Tibial nerve (tissue), 4 donors: ENCODE measurements at regions not wholly inside any gene's neighbourhood (a gene's known extent, or its start where the extent isn't known, plus 50 kb on each side); places are given as distances from the start of the nearest gene placed in this dataset.

ENCODE experiments used
- CTCF ChIP-seq, 5 experiments: fragments of 200-600 bp in 3 of 5; fragments of 450-650 bp in 2 of 5; sonication (generic) in 3 of 5; IDR thresholded peaks; one replicate each; pipeline ENCODE4 v1.5.1; 2016 to 2019; ENCODE audit warnings: antibody characterized with exemption in 5 of 5, mild to moderate bottlenecking in 3 of 5, moderate library complexity in 2 of 5
- EP300 ChIP-seq, 2 donors: sonication (generic); formaldehyde crosslinking; IDR thresholded peaks; one replicate each; pipeline ENCODE4 v1.6.1; 2017; ENCODE audit warnings: antibody characterized with exemption in 2 of 2, mild to moderate bottlenecking in 1 of 2
- POLR2A ChIP-seq, 2 donors: fragments of 450-650 bp; IDR thresholded peaks; one replicate each; pipeline ENCODE4 v1.6.1; 2017; ENCODE audit warnings: antibody characterized with exemption in 2 of 2, mild to moderate bottlenecking in 2 of 2, moderate library complexity in 2 of 2

- TF ChIP-seq POLR2A (IDR thresholded peaks at IDR 0.05) (no peak), CTCF (IDR thresholded peaks at IDR 0.05) (no peak), EP300 (IDR thresholded peaks at IDR 0.05) (no peak)
These were observed 196.2 kb downstream of the C9orf152 start for GRCh38 chr9:110011628-110012320.
